ENCODE measurements at regions not wholly inside any gene's neighbourhood (a gene's known extent, or its start where the extent isn't known, plus 50 kb on each side); places are given as distances from the start of the nearest gene placed in this dataset.

- peak overlapping the region; percentile 12 for H3K4me3 ChIP-seq (ENCODE audit: low read depth, low read length)
- peak; percentile 34 for DNase-seq (ENCODE audit: low read depth)
- no peak for TF ChIP-seq CTCF (IDR thresholded peaks at IDR 0.05; ENCODE audit: control insufficient read depth, extremely low read depth, insufficient read depth)
Measured at GRCh38 chr20:60300374-60300773, 342.2 kb downstream of the CDH26 start.

GRCh38 chr20:60302875-60303274 lies 344.7 kb downstream of the CDH26 start:
- H3K4me3 ChIP-seq (ENCODE audit: low read depth, low read length): no peak overlapping the region
- no peak for DNase-seq (ENCODE audit: low read depth)
- TF ChIP-seq CTCF (IDR thresholded peaks at IDR 0.05; ENCODE audit: control insufficient read depth, extremely low read depth, insufficient read depth): no peak

GRCh38 chr20:60304026-60304590 lies 345.9 kb downstream of the CDH26 start:
- no peak for DNase-seq (ENCODE audit: low read depth)
- no peak overlapping the region for H3K4me3 ChIP-seq (ENCODE audit: low read depth, low read length)
- no peak for TF ChIP-seq CTCF (IDR thresholded peaks at IDR 0.05; ENCODE audit: control insufficient read depth, extremely low read depth, insufficient read depth)

- DNase-seq (ENCODE audit: low read depth): no peak
- no peak for TF ChIP-seq CTCF (IDR thresholded peaks at IDR 0.05; ENCODE audit: control insufficient read depth, extremely low read depth, insufficient read depth)
- H3K4me3 ChIP-seq (ENCODE audit: low read depth, low read length): no peak overlapping the region
Measured at GRCh38 chr20:60304931-60305330, 346.7 kb downstream of the CDH26 start.

GRCh38 chr20:60306105-60306504 lies 347.9 kb downstream of the CDH26 start:
- no peak overlapping the region for H3K4me3 ChIP-seq (ENCODE audit: low read depth, low read length)
- TF ChIP-seq CTCF (IDR thresholded peaks at IDR 0.05; ENCODE audit: control insufficient read depth, extremely low read depth, insufficient read depth): no peak
- DNase-seq (ENCODE audit: low read depth): no peak

GRCh38 chr20:60306551-60306950 lies 348.3 kb downstream of the CDH26 start:
- no peak for DNase-seq (ENCODE audit: low read depth)
- H3K4me3 ChIP-seq (ENCODE audit: low read depth, low read length): no peak overlapping the region
- TF ChIP-seq CTCF (IDR thresholded peaks at IDR 0.05; ENCODE audit: control insufficient read depth, extremely low read depth, insufficient read depth): no peak
